CD4-positive, alpha-beta T cell treated with Interleukin-15 for 4 hours (primary cell): ENCODE measurements at regions not wholly inside any gene's neighbourhood (a gene's known extent, or its start where the extent isn't known, plus 50 kb on each side); places are given as distances from the start of the nearest gene placed in this dataset.

Source experiments
- DNase-seq: peaks from one replicate; pipeline ENCODE4 v3.0.0-alpha.2; 2020; ENCODE audit warnings: low spot score

- no peak for DNase-seq
These were observed 83.6 kb upstream of the TMEM106B start for GRCh38 chr7:12127455-12127854.

- no peak for DNase-seq
These were observed 80.5 kb upstream of the TMEM106B start for GRCh38 chr7:12130609-12131008.

GRCh38 chr7:12131122-12131521 is 80.0 kb upstream of the TMEM106B start:
- no peak for DNase-seq

GRCh38 chr7:12133865-12134264 is 77.2 kb upstream of the TMEM106B start:
- DNase-seq, result no peak

GRCh38 chr7:12136523-12136922 is 74.6 kb upstream of the TMEM106B start:
- no peak for DNase-seq

- no peak for DNase-seq
These were observed 73.8 kb upstream of the TMEM106B start for GRCh38 chr7:12137283-12137682.

GRCh38 chr7:12138421-12138820 is 72.7 kb upstream of the TMEM106B start:
- DNase-seq, result no peak

- DNase-seq, result no peak
These were observed 71.7 kb upstream of the TMEM106B start for GRCh38 chr7:12139416-12139815.

- no peak for DNase-seq
These were observed 64.3 kb upstream of the TMEM106B start for GRCh38 chr7:12146813-12147212.

GRCh38 chr7:12152196-12152918 is 58.7 kb upstream of the TMEM106B start:
- no peak for DNase-seq

GRCh38 chr7:12154119-12154518 is 57.0 kb upstream of the TMEM106B start:
- DNase-seq, result no peak

GRCh38 chr7:12157517-12157916 is 53.6 kb upstream of the TMEM106B start:
- no peak for DNase-seq

- DNase-seq, result no peak
These were observed 52.6 kb upstream of the TMEM106B start for GRCh38 chr7:12158334-12159060.

GRCh38 chr7:12161146-12161545 is 49.9 kb upstream of the TMEM106B start:
- DNase-seq, result no peak
